H1 (cell line): ENCODE measurements at regions not wholly inside any gene's neighbourhood (a gene's known extent, or its start where the extent isn't known, plus 50 kb on each side); places are given as distances from the start of the nearest gene placed in this dataset.

ENCODE experiments used
- ASH2L ChIP-seq: fragments of 200-600, 300-600 bp; sonication (generic); IDR thresholded peaks from one replicate; pipeline ENCODE4 v1.7.1; 2017; ENCODE audit warnings: low read length
- ATF2 ChIP-seq: IDR thresholded peaks from 2 replicates; pipeline ENCODE4 v1.6.1; 2012; ENCODE audit warnings: low read length, inconsistent platforms
- ATF3 ChIP-seq: IDR thresholded peaks from 2 replicates; pipeline ENCODE4 v1.6.1; 2011; ENCODE audit warnings: low read depth, mild to moderate bottlenecking, low read length; ENCODE audit not compliant: insufficient read depth
- CBX5 ChIP-seq: fragments of 300-800, 300-1000 bp; sonication (generic); IDR thresholded peaks from 2 replicates; pipeline ENCODE4 v1.7.1; 2016; ENCODE audit warnings: antibody characterized with exemption, low read length, low read depth
- CREB1 ChIP-seq: IDR thresholded peaks from 2 replicates; pipeline ENCODE4 v1.6.1; 2012; ENCODE audit warnings: inconsistent platforms
- CTCF ChIP-seq, 3 experiments: IDR thresholded peaks; 1 replicate in 2 of 3; 2 replicates in 1 of 3; pipeline versions ENCODE4 v1.5.1 to v1.6.1; 2011; ENCODE audit warnings: low read length in 3 of 3, mild to moderate bottlenecking in 3 of 3, inconsistent platforms in 2 of 3, low read depth in 1 of 3, moderate library complexity in 1 of 3; ENCODE audit not compliant: insufficient read depth in 1 of 3; ENCODE audit errors: control extremely low read depth in 1 of 3
- EZH2 ChIP-seq: fragments of 200-600 bp; sonication (generic); IDR thresholded peaks from 2 replicates; pipeline ENCODE4 v1.7.1; 2012; ENCODE audit warnings: low read depth, mild to moderate bottlenecking, moderate library complexity, low read length, inconsistent platforms; ENCODE audit not compliant: severe bottlenecking
- FOSL1 ChIP-seq: IDR thresholded peaks from 2 replicates; pipeline ENCODE4 v1.6.1; 2011; ENCODE audit warnings: mild to moderate bottlenecking, low read depth, low read length, moderate library complexity; ENCODE audit not compliant: insufficient read depth
- KDM5A ChIP-seq: fragments of 200-600 bp; IDR thresholded peaks from 2 replicates; pipeline ENCODE4 v1.7.1; 2012; ENCODE audit warnings: mild to moderate bottlenecking, low read length, inconsistent platforms, mixed read lengths
- MAX ChIP-seq: IDR thresholded peaks from 2 replicates; pipeline ENCODE4 v1.6.1; 2012; ENCODE audit warnings: inconsistent platforms
- POLR2A ChIP-seq, 2 experiments: IDR thresholded peaks; 1 replicate in 1 of 2; 2 replicates in 1 of 2; pipeline ENCODE4 v1.6.1; 2011; ENCODE audit warnings: low read depth in 2 of 2, low read length in 2 of 2, mild to moderate bottlenecking in 2 of 2; ENCODE audit errors: control extremely low read depth in 1 of 2
- YY1 ChIP-seq: IDR thresholded peaks from 2 replicates; pipeline ENCODE4 v1.6.1; 2011; ENCODE audit warnings: low read depth, mild to moderate bottlenecking, low read length

- TF ChIP-seq CTCF (IDR thresholded peaks at IDR 0.05; ENCODE audit: control extremely low read depth in 1 of 3, insufficient read depth in 1 of 3, low read depth in 1 of 3, low read length in 3 of 3) (no peak), ASH2L (no peak), MAX (no peak), KDM5A (no peak), EZH2 (no peak), ATF2 (no peak), FOSL1 (no peak), ATF3 (no peak), YY1 (no peak), CBX5 (no peak), CREB1 (no peak), POLR2A (IDR thresholded peaks at IDR 0.05; ENCODE audit: control extremely low read depth in 1 of 2, low read depth in 2 of 2, low read length in 2 of 2) (no peak)
Observed at GRCh38 chr6:140977403-140977802, 1155.3 kb upstream of the GJE1 start.
